ENCODE measurements at regions not wholly inside any gene's neighbourhood (a gene's known extent, or its start where the extent isn't known, plus 50 kb on each side); places are given as distances from the start of the nearest gene placed in this dataset.

GRCh38 chr15:26113296-26113695, 250.2 kb upstream of the ATP10A start:
- no peak for DNase-seq
- no peak for TF ChIP-seq CTCF (IDR thresholded peaks at IDR 0.05; ENCODE audit: partially characterized antibody, unreplicated experiment)
- H3K36me3 Mint-ChIP-seq (ENCODE audit: unreplicated experiment), result no peaks in the 10 kb centered on the region
- H3K27ac Mint-ChIP-seq (ENCODE audit: unreplicated experiment), result no peak overlapping the region
- no peaks in the 10 kb centered on the region for H3K4me1 Mint-ChIP-seq (ENCODE audit: low read depth, unreplicated experiment)
- no peaks in the 10 kb centered on the region for H3K27me3 Mint-ChIP-seq (ENCODE audit: unreplicated experiment)
- no peaks in the 10 kb centered on the region for H3K9me3 Mint-ChIP-seq (ENCODE audit: unreplicated experiment)
- no peak overlapping the region for H3K4me3 Mint-ChIP-seq (ENCODE audit: unreplicated experiment)

- no peak for DNase-seq
- H3K9me3 Mint-ChIP-seq (ENCODE audit: unreplicated experiment), result no peaks in the 10 kb centered on the region
- H3K27me3 Mint-ChIP-seq (ENCODE audit: unreplicated experiment), result no peaks in the 10 kb centered on the region
- peaks cover 5% of the 10 kb centered on the region for H3K36me3 Mint-ChIP-seq (ENCODE audit: unreplicated experiment)
- no peaks in the 10 kb centered on the region for H3K4me1 Mint-ChIP-seq (ENCODE audit: low read depth, unreplicated experiment)
- H3K4me3 Mint-ChIP-seq (ENCODE audit: unreplicated experiment), result no peak overlapping the region
- no peak overlapping the region for H3K27ac Mint-ChIP-seq (ENCODE audit: unreplicated experiment)
- no peak for TF ChIP-seq CTCF (IDR thresholded peaks at IDR 0.05; ENCODE audit: partially characterized antibody, unreplicated experiment)
These were observed 246.1 kb upstream of the ATP10A start for GRCh38 chr15:26109203-26109602.

- Mint-ChIP-seq H3K9me3 (ENCODE audit: unreplicated experiment) (no peaks in the 10 kb centered on the region), H3K27me3 (ENCODE audit: unreplicated experiment) (peaks cover 2% of the 10 kb centered on the region), H3K27ac (ENCODE audit: unreplicated experiment) (no peak overlapping the region), H3K36me3 (ENCODE audit: unreplicated experiment) (peaks cover 5% of the 10 kb centered on the region), H3K4me1 (ENCODE audit: low read depth, unreplicated experiment) (no peaks in the 10 kb centered on the region), H3K4me3 (ENCODE audit: unreplicated experiment) (no peak overlapping the region)
- no peak for TF ChIP-seq CTCF (IDR thresholded peaks at IDR 0.05; ENCODE audit: partially characterized antibody, unreplicated experiment)
- DNase-seq, result no peak
These were observed 243.4 kb upstream of the ATP10A start for GRCh38 chr15:26106556-26106955.

GRCh38 chr15:26103002-26103404, 239.9 kb upstream of the ATP10A start:
- no peak for DNase-seq
- no peaks in the 10 kb centered on the region for H3K9me3 Mint-ChIP-seq (ENCODE audit: unreplicated experiment)
- no peak overlapping the region for H3K27ac Mint-ChIP-seq (ENCODE audit: unreplicated experiment)
- no peak for TF ChIP-seq CTCF (IDR thresholded peaks at IDR 0.05; ENCODE audit: partially characterized antibody, unreplicated experiment)
- H3K4me3 Mint-ChIP-seq (ENCODE audit: unreplicated experiment), result no peak overlapping the region
- no peaks in the 10 kb centered on the region for H3K4me1 Mint-ChIP-seq (ENCODE audit: low read depth, unreplicated experiment)
- peaks cover 2% of the 10 kb centered on the region for H3K27me3 Mint-ChIP-seq (ENCODE audit: unreplicated experiment)
- H3K36me3 Mint-ChIP-seq (ENCODE audit: unreplicated experiment), result peaks cover 5% of the 10 kb centered on the region

- H3K9me3 Mint-ChIP-seq (ENCODE audit: unreplicated experiment), result peaks cover 3% of the 10 kb centered on the region
- H3K27me3 Mint-ChIP-seq (ENCODE audit: unreplicated experiment), result peaks cover 2% of the 10 kb centered on the region
- TF ChIP-seq CTCF (IDR thresholded peaks at IDR 0.05; ENCODE audit: partially characterized antibody, unreplicated experiment), result no peak
- no peak for DNase-seq
- peaks cover 5% of the 10 kb centered on the region for H3K36me3 Mint-ChIP-seq (ENCODE audit: unreplicated experiment)
- no peak overlapping the region for H3K4me3 Mint-ChIP-seq (ENCODE audit: unreplicated experiment)
- H3K4me1 Mint-ChIP-seq (ENCODE audit: low read depth, unreplicated experiment), result no peaks in the 10 kb centered on the region
- H3K27ac Mint-ChIP-seq (ENCODE audit: unreplicated experiment), result no peak overlapping the region
These were observed 239.2 kb upstream of the ATP10A start for GRCh38 chr15:26102365-26102764.
